Mammary epithelial cell (primary cell): ENCODE measurements at regions not wholly inside any gene's neighbourhood (a gene's known extent, or its start where the extent isn't known, plus 50 kb on each side); places are given as distances from the start of the nearest gene placed in this dataset.

ENCODE experiments used
- EZH2 ChIP-seq: IDR thresholded peaks from 2 replicates; pipeline ENCODE4 v1.6.1; 2012; ENCODE audit warnings: low read length, inconsistent platforms, borderline replicate concordance
- TF ChIP-seq, protein P1 (sequence below), 2 donors: IDR thresholded peaks in 1 of 2; conservative IDR thresholded peaks in 1 of 2; 2 replicates each; pipeline ENCODE4 v1.5.1; 2011 to 2012; ENCODE audit warnings: inconsistent platforms in 2 of 2, low read length in 2 of 2, mild to moderate bottlenecking in 2 of 2, control low read depth in 1 of 2, low read depth in 1 of 2; ENCODE audit not compliant: insufficient read depth in 1 of 2; ENCODE audit errors: extremely low read depth in 1 of 2

DNA sequence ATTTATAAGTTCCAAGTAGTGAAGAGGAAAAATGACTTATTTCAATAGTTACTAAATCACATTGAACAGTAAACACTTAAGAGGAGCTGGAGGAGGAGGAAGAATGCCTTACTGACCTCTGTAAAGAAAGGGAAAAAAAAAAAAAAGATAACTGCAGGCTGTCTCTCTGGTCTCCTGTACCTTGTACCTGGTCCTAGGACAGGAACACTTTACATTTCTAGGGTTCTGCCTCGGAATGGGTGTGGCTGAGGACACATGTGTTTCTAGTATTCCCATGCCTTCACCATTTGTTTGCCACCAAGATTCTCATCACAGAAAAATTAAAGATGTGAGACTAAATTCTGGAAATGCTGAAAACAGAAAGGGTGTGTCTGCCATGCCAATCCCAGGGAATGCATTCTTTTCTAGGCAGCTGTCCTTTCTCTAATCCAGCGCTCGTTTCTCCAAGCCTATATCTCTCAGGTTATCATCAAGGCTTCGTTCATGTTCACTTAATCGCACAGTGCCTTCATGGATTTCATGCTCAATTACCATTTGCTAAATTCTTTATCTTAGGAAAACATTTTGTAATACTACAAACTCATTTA lies 1208.3 kb downstream of the OTOL1 start:
- TF ChIP-seq, protein P1, sequence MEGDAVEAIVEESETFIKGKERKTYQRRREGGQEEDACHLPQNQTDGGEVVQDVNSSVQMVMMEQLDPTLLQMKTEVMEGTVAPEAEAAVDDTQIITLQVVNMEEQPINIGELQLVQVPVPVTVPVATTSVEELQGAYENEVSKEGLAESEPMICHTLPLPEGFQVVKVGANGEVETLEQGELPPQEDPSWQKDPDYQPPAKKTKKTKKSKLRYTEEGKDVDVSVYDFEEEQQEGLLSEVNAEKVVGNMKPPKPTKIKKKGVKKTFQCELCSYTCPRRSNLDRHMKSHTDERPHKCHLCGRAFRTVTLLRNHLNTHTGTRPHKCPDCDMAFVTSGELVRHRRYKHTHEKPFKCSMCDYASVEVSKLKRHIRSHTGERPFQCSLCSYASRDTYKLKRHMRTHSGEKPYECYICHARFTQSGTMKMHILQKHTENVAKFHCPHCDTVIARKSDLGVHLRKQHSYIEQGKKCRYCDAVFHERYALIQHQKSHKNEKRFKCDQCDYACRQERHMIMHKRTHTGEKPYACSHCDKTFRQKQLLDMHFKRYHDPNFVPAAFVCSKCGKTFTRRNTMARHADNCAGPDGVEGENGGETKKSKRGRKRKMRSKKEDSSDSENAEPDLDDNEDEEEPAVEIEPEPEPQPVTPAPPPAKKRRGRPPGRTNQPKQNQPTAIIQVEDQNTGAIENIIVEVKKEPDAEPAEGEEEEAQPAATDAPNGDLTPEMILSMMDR (conservative IDR thresholded peaks at IDR 0.05 in 1 of 2, IDR thresholded peaks at IDR 0.05 in 1 of 2; ENCODE audit: extremely low read depth in 1 of 2, insufficient read depth in 1 of 2, low read depth in 1 of 2, low read length in 2 of 2), result no peak
- TF ChIP-seq EZH2, result no peak
